Stimulated activated effector memory CD8-positive, alpha-beta T cell treated with anti-CD3 and anti-CD28 coated beads, Interleukin-12 subunit alpha, Interleukin-12 subunit beta, amount 100 ng/mL, for 72 hours (primary cell): ENCODE measurements at regions not wholly inside any gene's neighbourhood (a gene's known extent, or its start where the extent isn't known, plus 50 kb on each side); places are given as distances from the start of the nearest gene placed in this dataset.

Source experiments
- ATAC-seq: fragments of 150-1000 bp; cut with Tn5 transposase; 2 replicates; pipeline ENCODE4 v1.10.0; 2021
- DNase-seq, 2 donors: peaks; one replicate each; pipeline ENCODE4 v3.0.0; 2021 to 2022; ENCODE audit warnings: low spot score in 2 of 2
- H3K27ac Mint-ChIP-seq: one replicate; pipeline ENCODE4 v1.8.0; 2022; ENCODE audit warnings: mild to moderate bottlenecking, mixed read lengths
- H3K36me3 Mint-ChIP-seq: one replicate; pipeline ENCODE4 v1.8.0; 2022; ENCODE audit warnings: mild to moderate bottlenecking, mixed read lengths
- H3K4me1 Mint-ChIP-seq: one replicate; pipeline ENCODE4 v1.8.0; 2022; ENCODE audit warnings: mixed read lengths
- H3K4me3 Mint-ChIP-seq: one replicate; pipeline ENCODE4 v1.8.0; 2022; ENCODE audit warnings: mild to moderate bottlenecking, mixed read lengths
- H3K9me3 Mint-ChIP-seq: one replicate; pipeline ENCODE4 v1.8.0; 2022; ENCODE audit warnings: mixed read lengths

DNA sequence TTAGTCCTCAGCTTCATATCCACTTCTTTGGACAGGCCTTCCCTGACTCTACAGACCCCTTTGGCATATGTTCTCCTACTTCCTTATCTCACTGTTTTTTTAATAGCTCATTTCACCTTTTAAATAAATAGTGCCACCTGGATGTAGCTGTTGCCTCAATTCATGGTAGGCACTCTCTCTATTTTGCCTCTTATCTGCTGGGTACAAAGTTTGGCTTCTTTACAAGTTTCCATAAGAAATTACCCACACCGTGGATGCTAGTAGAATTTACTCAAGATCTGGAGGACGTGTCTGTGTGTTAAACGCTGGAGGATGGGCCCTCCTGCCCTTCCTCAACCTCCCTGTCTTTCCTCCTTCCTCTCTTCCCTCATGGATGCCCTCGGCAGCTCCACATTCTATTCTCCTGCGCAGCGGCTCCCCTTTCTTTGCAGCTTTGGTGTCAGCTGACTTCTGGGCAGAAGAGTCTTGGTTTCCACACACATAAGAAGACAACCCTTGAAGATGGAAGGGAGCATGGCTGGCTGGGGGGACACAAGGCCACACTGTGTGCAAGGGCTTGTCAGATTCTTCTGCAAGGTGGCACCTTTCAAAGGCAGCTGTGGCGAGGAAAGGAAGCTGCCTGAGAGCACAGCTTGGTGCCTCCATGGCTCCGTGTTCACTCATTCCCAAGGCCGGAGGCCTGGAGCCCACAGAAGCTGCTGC is 212.6 kb downstream of the SNX19 start:
- ATAC-seq (no peak), DNase-seq (no peak)
- no peaks in the 10 kb centered on the region for H3K4me1 Mint-ChIP-seq
- no peak overlapping the region for H3K27ac Mint-ChIP-seq
- H3K36me3 Mint-ChIP-seq = no peaks in the 10 kb centered on the region
- no peaks in the 10 kb centered on the region for H3K9me3 Mint-ChIP-seq
- no peak overlapping the region for H3K4me3 Mint-ChIP-seq

DNA sequence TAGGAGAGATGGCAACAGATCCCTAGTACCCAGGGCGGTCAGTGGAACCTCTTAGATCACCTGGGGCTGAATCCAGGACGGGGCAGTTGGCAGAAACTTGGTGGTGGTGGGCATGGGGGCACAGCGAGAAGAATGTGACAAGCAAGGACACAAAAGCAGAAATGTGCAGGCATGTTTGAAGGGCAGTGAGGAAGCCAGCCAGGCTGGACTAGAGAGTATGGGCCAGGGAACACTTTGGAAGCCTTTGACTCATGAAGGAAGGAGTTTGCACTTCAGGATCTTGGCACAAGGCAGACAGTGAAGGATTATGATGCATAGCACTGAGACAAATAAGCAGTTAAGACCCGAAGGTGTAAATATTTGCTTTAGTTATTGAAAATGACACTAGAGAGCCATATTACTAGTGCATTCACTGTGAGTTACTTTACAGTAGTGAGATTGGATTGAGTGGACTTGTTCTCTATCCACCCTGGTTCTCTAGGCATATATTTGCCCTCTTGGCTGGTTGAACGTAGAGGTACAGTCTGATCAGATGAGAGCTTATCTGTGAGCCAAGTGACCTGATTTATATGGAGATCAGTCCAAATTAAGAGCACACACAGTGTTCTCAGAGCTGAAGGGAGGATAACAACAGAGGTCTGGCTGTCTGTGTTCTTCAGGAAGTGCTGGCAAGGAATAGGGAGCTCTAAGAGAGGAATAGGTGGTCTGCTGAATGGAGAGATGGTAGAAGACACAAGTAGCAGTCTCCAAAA is 210.4 kb downstream of the SNX19 start:
- H3K4me1 Mint-ChIP-seq = no peaks in the 10 kb centered on the region
- DNase-seq (no peak), ATAC-seq (no peak)
- no peak overlapping the region for H3K4me3 Mint-ChIP-seq
- no peak overlapping the region for H3K27ac Mint-ChIP-seq
- H3K9me3 Mint-ChIP-seq = no peaks in the 10 kb centered on the region
- no peaks in the 10 kb centered on the region for H3K36me3 Mint-ChIP-seq

DNA sequence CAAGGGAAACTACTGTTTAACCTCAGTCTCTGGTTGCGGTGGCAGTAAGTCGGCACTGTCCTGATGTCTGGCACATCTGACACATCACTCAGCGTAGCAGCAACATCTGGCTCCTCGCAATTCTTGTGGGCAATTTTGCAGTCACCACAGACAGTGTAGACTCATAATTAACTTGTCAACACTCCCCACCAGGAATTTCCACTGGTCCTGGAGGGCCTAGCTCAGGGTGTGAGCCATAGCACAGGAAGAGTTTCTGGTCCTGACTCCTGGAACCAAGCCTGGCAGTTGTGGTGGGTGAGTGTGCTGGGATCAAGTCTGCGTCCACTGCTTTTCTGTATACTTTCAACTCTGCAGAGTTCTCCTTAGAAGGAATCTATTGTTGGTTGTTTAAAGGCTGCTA is 209.7 kb downstream of the SNX19 start:
- H3K4me3 Mint-ChIP-seq = no peak overlapping the region
- H3K9me3 Mint-ChIP-seq = no peaks in the 10 kb centered on the region
- DNase-seq = no peak
- H3K4me1 Mint-ChIP-seq = no peaks in the 10 kb centered on the region
- H3K27ac Mint-ChIP-seq = no peak overlapping the region
- H3K36me3 Mint-ChIP-seq = no peaks in the 10 kb centered on the region
- no peak for ATAC-seq

DNA sequence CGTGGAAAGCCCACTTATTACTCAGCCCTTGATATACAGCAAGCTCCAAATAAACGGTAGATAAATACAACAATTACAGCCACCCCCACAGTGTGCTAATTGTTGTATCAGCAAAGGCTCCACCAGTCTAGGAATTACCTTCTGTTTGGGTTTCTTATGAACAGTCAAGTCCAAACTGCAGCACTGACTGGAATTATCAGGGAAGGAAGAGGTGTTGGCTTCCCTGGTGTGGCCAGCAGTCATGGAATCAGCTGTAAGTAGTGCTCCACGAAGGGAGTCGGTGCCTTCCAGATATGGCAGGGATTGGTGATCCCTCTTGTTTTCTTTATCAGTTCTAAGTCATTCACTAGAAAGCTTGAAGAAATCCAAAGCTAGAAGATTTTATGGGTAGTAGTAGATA is 209.1 kb downstream of the SNX19 start:
- no peak for DNase-seq
- no peaks in the 10 kb centered on the region for H3K36me3 Mint-ChIP-seq

DNA sequence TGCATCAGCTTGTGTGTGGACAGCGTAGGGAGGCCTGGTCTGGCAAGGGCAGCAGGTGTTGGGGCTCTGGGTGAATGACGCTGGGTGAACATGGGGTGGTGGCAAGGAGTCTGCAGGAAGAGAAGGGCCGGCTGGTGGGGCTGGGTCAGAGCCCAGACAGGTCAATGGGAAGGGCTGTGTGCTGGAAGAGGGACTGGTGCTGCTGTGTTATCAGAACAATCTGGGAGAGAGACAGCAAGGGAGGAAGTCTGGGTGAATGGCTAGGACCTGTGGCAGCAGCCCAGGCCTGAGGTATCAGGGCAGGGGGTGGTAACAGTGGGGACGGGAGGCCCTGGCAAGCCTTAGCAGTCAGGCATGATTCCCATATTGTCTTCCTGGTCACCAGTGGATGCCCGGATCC is 206.7 kb downstream of the SNX19 start:
- Mint-ChIP-seq H3K27ac (no peak overlapping the region), H3K4me3 (no peak overlapping the region), H3K36me3 (no peaks in the 10 kb centered on the region), H3K9me3 (no peaks in the 10 kb centered on the region), H3K4me1 (no peaks in the 10 kb centered on the region)
- peak; percentile 37 for ATAC-seq
- no peak for DNase-seq

More for the DNA sequence above, 209.1 kb downstream of the SNX19 start:
- Mint-ChIP-seq H3K4me3 (no peak overlapping the region), H3K27ac (no peak overlapping the region), H3K4me1 (no peaks in the 10 kb centered on the region), H3K9me3 (no peaks in the 10 kb centered on the region)
- ATAC-seq = no peak

DNA sequence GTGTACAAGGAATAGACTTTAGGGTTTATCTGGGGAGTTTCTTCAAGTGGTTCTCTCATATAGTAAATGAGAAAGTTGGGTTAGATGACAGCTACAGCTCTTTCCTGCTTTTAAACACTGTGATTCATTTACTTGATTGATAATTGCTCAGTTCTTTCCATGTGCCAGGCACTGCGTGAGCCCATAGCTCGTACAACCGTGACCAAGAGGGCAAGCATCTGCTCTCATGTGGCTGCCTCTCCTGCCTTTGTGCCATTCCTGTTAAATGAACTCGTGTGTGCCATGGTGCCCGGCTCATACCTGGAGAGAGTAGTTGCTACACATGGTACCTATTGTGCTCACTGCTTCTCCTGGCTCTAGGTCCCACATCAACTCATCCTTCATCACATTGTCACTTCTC is 206.3 kb downstream of the SNX19 start:
- DNase-seq = no peak
- Mint-ChIP-seq H3K27ac (no peak overlapping the region), H3K36me3 (no peaks in the 10 kb centered on the region), H3K9me3 (no peaks in the 10 kb centered on the region), H3K4me1 (no peaks in the 10 kb centered on the region), H3K4me3 (no peak overlapping the region)
- ATAC-seq = peak; percentile 7

DNA sequence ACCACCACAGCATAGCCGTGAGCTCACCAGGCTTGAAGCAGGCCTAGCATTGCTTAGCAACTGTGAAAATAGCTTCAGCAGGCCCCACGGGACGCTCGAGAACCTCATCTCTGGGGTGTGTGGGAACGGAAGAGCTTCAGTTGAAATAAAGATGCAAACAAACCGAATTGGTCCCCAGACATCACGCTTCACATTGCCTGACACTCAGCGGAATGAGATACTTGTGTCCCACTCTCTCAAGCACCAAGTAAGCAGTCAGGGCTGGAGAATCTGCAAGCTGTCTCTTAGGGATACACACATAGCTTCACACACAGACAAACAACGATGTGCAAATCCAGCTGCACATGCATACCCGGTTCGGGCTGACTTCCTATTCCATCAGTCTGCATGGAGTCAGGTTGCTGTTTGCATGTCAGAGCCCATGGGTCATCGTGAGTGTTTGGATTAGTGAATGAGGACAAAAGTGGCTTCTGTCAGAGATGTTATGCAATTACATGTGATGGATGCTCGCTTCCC is 205.7 kb downstream of the SNX19 start:
- H3K4me3 Mint-ChIP-seq = no peak overlapping the region
- ATAC-seq (peak; percentile 20), DNase-seq (no peak)
- H3K9me3 Mint-ChIP-seq = no peaks in the 10 kb centered on the region
- H3K27ac Mint-ChIP-seq = no peak overlapping the region
- H3K36me3 Mint-ChIP-seq = no peaks in the 10 kb centered on the region
- no peaks in the 10 kb centered on the region for H3K4me1 Mint-ChIP-seq

DNA sequence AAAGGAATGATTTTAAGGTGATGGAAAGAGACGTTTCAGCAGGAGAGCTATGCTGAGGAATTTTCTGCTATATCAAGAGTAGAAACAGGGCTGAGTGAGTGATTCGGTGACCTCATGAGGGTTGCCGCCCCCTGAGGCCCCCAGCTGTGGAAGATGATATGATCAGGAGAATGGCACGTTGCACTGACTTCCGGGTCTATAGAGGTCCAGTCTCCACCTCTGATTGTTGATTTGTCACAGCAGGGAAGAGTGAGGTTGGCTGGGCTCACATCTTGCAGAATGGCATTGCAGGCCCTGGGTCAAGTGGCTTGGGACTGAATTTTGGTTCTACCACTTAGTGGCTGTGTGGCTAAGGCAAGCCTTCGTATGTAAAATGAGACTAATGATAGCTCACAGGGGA is 205.1 kb downstream of the SNX19 start:
- Mint-ChIP-seq H3K4me3 (no peak overlapping the region), H3K27ac (no peak overlapping the region), H3K36me3 (no peaks in the 10 kb centered on the region), H3K4me1 (no peaks in the 10 kb centered on the region), H3K9me3 (no peaks in the 10 kb centered on the region)
- no peak for ATAC-seq
- no peak for DNase-seq

DNA sequence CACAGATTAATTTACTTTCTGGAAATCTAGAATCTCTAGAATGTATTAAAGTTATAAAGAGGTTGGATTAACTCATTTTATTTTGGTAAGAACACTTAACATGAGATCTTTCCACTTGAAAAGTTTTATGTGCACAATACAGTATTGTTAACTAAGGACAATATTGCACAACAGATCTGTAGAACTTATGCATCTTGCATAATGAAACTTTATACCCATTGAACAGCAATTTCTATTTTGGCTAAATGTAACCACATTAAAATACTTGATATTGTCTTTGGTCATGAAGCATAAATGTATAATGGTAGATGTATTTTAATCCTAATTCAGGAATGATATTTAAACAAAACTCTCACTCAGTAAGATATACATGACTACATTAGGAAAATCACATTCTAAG is 203.8 kb downstream of the SNX19 start:
- Mint-ChIP-seq H3K9me3 (no peaks in the 10 kb centered on the region), H3K36me3 (no peaks in the 10 kb centered on the region), H3K4me3 (no peak overlapping the region), H3K4me1 (no peaks in the 10 kb centered on the region), H3K27ac (no peak overlapping the region)
- ATAC-seq (no peak), DNase-seq (no peak)

DNA sequence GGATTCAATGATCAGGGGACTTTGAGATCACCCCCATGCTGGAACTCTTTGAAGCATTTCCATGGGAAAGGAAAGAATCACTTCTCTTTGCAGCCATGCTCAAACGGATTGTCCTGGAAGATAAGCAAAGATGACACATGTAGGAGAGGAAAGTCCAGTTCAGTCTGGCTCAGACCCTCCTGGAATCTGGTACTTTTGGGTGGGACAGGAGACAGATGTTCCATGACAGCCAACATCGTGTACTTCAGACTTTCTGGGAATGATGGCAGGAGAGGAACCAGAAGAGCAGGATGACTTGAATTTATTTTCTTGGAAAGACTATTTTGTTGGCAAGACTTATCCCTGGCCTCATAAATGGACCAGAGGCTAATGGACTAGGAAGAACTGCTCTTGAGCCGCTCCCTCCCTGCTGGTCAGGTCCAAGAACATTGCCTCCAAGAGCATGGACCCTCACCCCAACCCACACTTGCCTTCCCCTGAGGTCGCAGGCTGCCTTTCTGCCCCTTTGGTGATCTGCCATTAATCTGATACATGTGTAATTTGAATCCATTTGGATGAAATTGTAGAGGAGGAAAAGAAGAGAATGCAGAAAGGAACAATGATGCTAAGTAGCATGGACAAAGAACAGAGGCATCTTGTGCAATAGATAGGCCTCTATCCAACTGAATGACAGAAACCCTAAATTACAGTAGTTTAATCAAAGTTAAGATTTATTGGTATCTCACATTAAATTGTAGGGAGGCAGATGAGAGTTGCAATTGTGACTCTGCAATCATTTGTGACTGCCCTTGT is 201.0 kb downstream of the SNX19 start:
- H3K4me1 Mint-ChIP-seq = no peaks in the 10 kb centered on the region
- H3K4me3 Mint-ChIP-seq = no peak overlapping the region
- ATAC-seq = no peak
- no peak for DNase-seq
- H3K27ac Mint-ChIP-seq = no peak overlapping the region
- no peaks in the 10 kb centered on the region for H3K9me3 Mint-ChIP-seq
- H3K36me3 Mint-ChIP-seq = no peaks in the 10 kb centered on the region

DNA sequence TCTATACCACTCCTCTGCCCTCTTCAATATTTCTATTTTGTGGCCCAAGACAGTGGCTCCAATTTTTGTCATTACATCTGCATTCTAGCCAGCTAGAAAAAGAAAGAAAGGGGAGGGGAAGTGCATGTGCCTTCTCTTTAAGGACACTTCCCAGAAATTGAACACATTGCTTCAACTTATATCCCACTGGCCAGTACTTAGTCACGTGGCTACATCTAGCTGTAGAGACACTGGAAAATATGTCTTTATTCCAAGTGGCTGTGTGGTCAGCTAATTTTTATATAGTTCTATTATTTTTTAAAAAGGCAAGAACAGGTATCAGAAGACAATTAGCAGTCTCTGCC is 200.4 kb downstream of the SNX19 start:
- no peak overlapping the region for H3K27ac Mint-ChIP-seq
- no peak for DNase-seq
- H3K9me3 Mint-ChIP-seq = no peaks in the 10 kb centered on the region
- no peak overlapping the region for H3K4me3 Mint-ChIP-seq
- H3K36me3 Mint-ChIP-seq = no peaks in the 10 kb centered on the region
- no peaks in the 10 kb centered on the region for H3K4me1 Mint-ChIP-seq
- ATAC-seq = no peak

DNA sequence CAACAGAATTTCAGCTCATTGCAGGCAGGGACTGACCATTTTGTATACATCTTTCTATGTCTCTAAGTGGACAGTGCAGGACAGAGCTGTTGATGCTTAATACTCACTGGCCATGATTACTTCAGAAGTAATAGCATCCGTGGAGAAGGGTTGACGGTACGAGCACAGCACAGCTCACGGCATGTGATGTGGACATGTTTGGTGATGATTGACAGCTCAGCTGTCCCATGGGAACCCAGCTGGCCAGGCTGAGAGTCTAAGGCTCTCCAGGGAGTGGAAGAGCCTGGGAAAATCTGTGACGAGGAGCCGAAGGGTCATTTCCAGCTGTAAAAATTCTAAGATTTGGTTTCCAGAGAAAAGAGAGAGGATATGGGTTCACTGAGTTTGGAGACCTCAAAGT is 198.2 kb downstream of the SNX19 start:
- H3K9me3 Mint-ChIP-seq = no peaks in the 10 kb centered on the region
- H3K36me3 Mint-ChIP-seq = no peaks in the 10 kb centered on the region
- H3K27ac Mint-ChIP-seq = no peak overlapping the region
- H3K4me1 Mint-ChIP-seq = no peaks in the 10 kb centered on the region
- DNase-seq (no peak), ATAC-seq (no peak)
- no peak overlapping the region for H3K4me3 Mint-ChIP-seq

DNA sequence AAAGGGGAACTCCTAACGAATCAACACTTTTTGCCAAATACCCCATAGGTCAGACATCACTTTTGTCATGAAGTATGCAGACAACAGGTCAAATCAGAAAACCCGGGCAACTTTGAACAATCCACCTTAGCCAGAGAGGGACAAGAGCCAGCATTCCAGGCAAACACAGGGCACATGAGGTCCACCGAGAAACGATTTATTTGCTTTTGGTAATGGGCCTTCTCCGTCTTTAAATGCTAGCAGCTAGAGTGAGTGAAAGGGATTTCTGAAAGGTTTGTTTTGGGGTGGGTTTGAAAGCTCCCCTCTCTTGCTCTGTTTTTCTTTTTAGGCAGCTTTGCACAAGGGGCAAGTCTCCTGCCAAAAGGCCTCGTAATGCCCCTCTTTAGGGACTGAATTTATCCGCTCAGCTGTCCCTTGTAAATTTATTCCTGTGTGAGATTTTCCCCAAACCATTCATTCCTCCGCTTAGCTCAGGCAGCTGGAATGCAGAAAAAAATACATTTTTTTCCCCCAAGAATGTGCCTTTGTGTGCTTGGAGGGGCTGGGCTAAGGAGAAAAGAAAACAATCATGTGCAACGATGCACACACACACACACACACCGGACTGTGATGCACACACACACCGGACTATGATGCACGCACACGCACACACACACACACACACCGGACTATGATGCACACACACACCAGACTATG is 196.9 kb downstream of the SNX19 start:
- no peak overlapping the region for H3K4me3 Mint-ChIP-seq
- DNase-seq (no peak), ATAC-seq (peak; percentile 9)
- no peaks in the 10 kb centered on the region for H3K36me3 Mint-ChIP-seq
- no peak overlapping the region for H3K27ac Mint-ChIP-seq
- no peaks in the 10 kb centered on the region for H3K4me1 Mint-ChIP-seq
- no peaks in the 10 kb centered on the region for H3K9me3 Mint-ChIP-seq

DNA sequence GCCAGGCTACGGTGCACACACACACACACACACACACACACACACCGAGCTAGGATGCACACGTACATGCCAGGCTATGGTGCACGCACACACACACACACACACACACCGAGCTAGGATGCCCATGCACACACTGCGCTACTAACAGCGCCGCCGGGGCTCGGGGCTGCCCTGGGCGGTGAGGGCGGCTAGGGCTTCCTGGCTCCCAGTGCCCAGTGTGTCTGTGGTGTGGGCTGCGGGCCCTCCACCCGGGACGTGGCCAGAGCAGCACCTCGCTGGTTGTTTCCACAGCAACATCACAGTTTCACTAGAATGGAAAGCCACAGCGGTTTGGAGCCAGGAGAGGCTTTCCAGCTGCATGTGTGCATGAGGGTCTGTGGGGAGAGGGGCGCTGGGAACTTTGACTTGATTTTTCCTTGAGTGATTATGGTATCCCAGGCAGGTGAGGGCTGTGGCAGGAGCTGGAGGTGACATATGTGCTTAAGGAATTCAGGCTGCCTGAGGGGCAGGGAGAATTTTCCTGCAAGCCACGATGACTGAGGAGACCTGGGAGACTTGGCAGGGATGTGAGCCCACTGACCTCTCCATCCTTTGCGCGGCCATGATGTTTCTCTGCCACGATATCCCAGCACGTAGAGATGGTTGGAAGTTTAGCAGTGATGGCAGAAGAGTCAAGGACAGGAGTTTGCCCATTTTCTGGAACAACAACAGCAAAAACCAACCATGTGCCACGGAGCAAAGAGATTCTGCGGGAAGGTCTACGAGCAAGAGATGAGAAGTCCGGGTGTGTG is 195.9 kb downstream of the SNX19 start:
- Mint-ChIP-seq H3K9me3 (no peaks in the 10 kb centered on the region), H3K36me3 (no peaks in the 10 kb centered on the region), H3K4me1 (no peaks in the 10 kb centered on the region), H3K4me3 (no peak overlapping the region), H3K27ac (no peak overlapping the region)
- peak; percentile 35 for ATAC-seq
- no peak for DNase-seq
